ENCODE measurements at regions not wholly inside any gene's neighbourhood (a gene's known extent, or its start where the extent isn't known, plus 50 kb on each side); places are given as distances from the start of the nearest gene placed in this dataset.
"Not testable (repeated sequence)": the region's sequence is repeated elsewhere in the genome, so short reads cannot be mapped to it uniquely, and the experiment has no call there.

- no peaks in the 10 kb centered on the region for H3K36me3 ChIP-seq
- H3K9me3 ChIP-seq, result no peaks in the 10 kb centered on the region
- intact Hi-C loops (cut with DNase I), result no loop called here
- no peaks in the 10 kb centered on the region for H3K27me3 ChIP-seq
- no peak for TF ChIP-seq CTCF (IDR thresholded peaks at IDR 0.05)
- H3K9ac ChIP-seq (ENCODE audit: low read depth in 2 of 2, low read length in 2 of 2), result no peak overlapping the region
- H3K27ac ChIP-seq, result no peak overlapping the region
- no peaks in the 10 kb centered on the region for H3K4me1 ChIP-seq
- H3K4me3 ChIP-seq, result no peak overlapping the region
- no peak for DNase-seq
Observed at GRCh38 chr4:3638080-3638795, 106.0 kb upstream of the LRPAP1 start.

GRCh38 chr4:3637326-3638016 lies 105.2 kb upstream of the LRPAP1 start:
- Histone ChIP-seq H3K27me3 (no peaks in the 10 kb centered on the region), H3K9ac (ENCODE audit: low read depth in 2 of 2, low read length in 2 of 2) (no peak overlapping the region), H3K27ac (no peak overlapping the region), H3K9me3 (no peaks in the 10 kb centered on the region), H3K36me3 (no peaks in the 10 kb centered on the region), H3K4me1 (no peaks in the 10 kb centered on the region), H3K4me3 (no peak overlapping the region)
- intact Hi-C loops (cut with DNase I), result no loop called here
- TF ChIP-seq CTCF (IDR thresholded peaks at IDR 0.05), result no peak
- DNase-seq, result no peak

GRCh38 chr4:3636646-3637320 lies 104.6 kb upstream of the LRPAP1 start:
- no peak for DNase-seq
- no peak for TF ChIP-seq CTCF (IDR thresholded peaks at IDR 0.05)
- H3K9ac ChIP-seq (ENCODE audit: low read depth in 2 of 2, low read length in 2 of 2), result no peak overlapping the region
- H3K4me1 ChIP-seq, result no peaks in the 10 kb centered on the region
- no peak overlapping the region for H3K4me3 ChIP-seq
- H3K36me3 ChIP-seq, result no peaks in the 10 kb centered on the region
- H3K27me3 ChIP-seq, result no peaks in the 10 kb centered on the region
- H3K9me3 ChIP-seq, result no peaks in the 10 kb centered on the region
- H3K27ac ChIP-seq, result no peak overlapping the region
- intact Hi-C loops (cut with DNase I), result no loop called here

GRCh38 chr4:3636020-3636419 lies 103.8 kb upstream of the LRPAP1 start:
- DNase-seq; H3K27ac ChIP-seq; H3K4me3 ChIP-seq; H3K9ac ChIP-seq (ENCODE audit: low read depth in 2 of 2, low read length in 2 of 2); H3K36me3 ChIP-seq; H3K9me3 ChIP-seq; intact Hi-C loops (cut with DNase I); H3K4me1 ChIP-seq; H3K27me3 ChIP-seq: not testable (repeated sequence)

GRCh38 chr4:3634894-3635820 lies 102.9 kb upstream of the LRPAP1 start:
- H3K9me3 ChIP-seq, result no peaks in the 10 kb centered on the region
- H3K27ac ChIP-seq, result no peak overlapping the region
- no peak overlapping the region for H3K9ac ChIP-seq (ENCODE audit: low read depth in 2 of 2, low read length in 2 of 2)
- no peak for TF ChIP-seq CTCF (IDR thresholded peaks at IDR 0.05)
- DNase-seq, result no peak
- intact Hi-C loops (cut with DNase I), result no loop called here
- H3K36me3 ChIP-seq, result no peaks in the 10 kb centered on the region
- no peaks in the 10 kb centered on the region for H3K4me1 ChIP-seq
- no peaks in the 10 kb centered on the region for H3K27me3 ChIP-seq
- H3K4me3 ChIP-seq, result no peak overlapping the region

All from colonic mucosa (tissue), 4 donors.